Erythroblast (primary cell): ENCODE measurements at regions not wholly inside any gene's neighbourhood (a gene's known extent, or its start where the extent isn't known, plus 50 kb on each side); places are given as distances from the start of the nearest gene placed in this dataset.
"Not testable (repeated sequence)": the region's sequence is repeated elsewhere in the genome, so short reads cannot be mapped to it uniquely, and the experiment has no call there.

Source experiments
- GATA1 ChIP-seq: IDR thresholded peaks from 2 replicates; pipeline ENCODE4 v1.6.1; 2011; ENCODE audit warnings: low read depth, mild to moderate bottlenecking, control low read depth, low read length, moderate library complexity
- POLR2A ChIP-seq: IDR thresholded peaks from 2 replicates; pipeline ENCODE4 v1.6.1; 2011; ENCODE audit warnings: mild to moderate bottlenecking, low read length

DNA sequence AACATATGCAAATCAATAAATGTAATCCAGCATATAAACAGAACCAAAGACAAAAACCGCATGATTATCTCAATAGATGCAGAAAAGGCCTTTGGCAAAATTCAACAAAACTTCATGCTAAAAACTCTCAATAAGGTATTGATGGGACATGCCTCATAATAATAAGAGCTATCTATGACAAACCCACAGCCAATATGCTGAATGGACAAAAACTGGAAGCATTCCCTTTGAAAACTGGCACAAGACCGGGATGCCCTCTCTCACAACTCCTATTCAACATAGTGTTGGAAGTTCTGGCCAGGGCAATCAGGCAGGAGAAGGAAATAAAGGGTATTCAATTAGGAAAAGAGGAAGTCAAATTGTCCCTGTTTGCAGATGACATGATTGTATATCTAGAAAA lies 2148.1 kb upstream of the DEFB115 start:
- TF ChIP-seq POLR2A, GATA1: not testable (repeated sequence)
